NCI-H146 (cell line): ENCODE measurements at regions not wholly inside any gene's neighbourhood (a gene's known extent, or its start where the extent isn't known, plus 50 kb on each side); places are given as distances from the start of the nearest gene placed in this dataset.

ENCODE experiments used
- DNase-seq: peaks from one replicate; lab custom pipeline; 2025; lab: John Stamatoyannopoulos, UW

GRCh38 chr3:64354221-64354620 lies 129.0 kb upstream of the PRICKLE2 start:
- DNase-seq = no peak

- DNase-seq = no peak
Measured at GRCh38 chr3:64353226-64353625, 128.0 kb upstream of the PRICKLE2 start.

DNA sequence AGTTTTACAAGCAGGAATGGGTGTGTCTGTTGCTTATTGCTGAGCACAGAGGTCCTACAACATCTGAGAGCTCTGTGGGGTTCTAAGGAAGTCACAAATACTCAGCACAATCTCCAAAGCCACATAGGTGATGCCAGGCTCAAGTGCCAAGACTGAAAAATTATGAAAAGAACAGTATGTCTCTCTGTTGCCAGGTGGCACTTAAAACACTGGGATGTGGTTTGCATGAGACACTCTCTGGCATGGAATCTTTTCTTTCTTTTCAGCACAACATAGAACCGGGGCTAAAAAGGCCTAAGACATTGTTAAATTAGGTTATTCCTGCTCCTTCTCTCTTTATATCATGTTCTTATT lies 127.3 kb upstream of the PRICKLE2 start:
- no peak for DNase-seq

GRCh38 chr3:64351713-64352638 lies 126.7 kb upstream of the PRICKLE2 start:
- DNase-seq = peak; percentile 18

DNA sequence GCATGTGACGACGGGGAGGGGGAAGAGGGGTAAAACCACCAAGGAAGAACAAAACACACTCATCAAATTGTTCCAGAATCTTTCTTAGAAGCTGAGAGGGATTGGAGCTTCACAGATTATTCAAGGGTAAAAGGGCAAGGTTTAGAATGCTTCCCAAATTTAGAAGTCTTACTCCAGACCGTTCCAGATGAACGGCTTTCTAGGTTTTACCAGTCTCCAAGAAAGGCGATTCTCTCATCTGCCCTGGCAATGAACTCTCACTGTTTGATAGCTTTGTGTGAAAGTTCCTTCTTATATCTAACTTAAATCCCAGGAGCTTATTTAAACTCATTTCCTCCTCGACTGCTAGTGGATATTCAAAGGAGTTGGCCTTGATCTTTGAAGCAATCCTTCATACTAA lies 124.3 kb upstream of the PRICKLE2 start:
- no peak for DNase-seq

DNA sequence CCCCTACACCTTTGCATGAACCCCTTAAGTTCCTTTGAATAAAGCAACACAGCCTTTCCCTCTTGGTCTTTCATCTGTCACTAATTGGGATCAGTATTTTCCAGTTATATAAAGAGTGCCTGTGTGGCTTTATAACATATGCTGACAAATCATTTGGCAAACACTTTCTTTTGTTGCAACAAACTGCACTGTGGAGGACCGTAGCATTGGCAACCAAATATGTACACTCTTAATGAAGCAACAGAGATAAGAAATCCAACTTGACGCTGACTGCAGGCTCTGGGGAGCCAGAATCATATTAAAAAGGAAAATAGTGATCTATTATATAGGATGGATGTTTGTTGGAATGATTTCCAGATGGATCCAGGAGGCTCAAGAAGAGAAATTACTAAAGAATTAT lies 120.1 kb upstream of the PRICKLE2 start:
- DNase-seq = peak; percentile 45

GRCh38 chr3:64344721-64345207 lies 119.5 kb upstream of the PRICKLE2 start:
- peak; percentile 7 for DNase-seq

GRCh38 chr3:64343689-64344430 lies 118.6 kb upstream of the PRICKLE2 start:
- no peak for DNase-seq

- DNase-seq = no peak
Measured at GRCh38 chr3:64342940-64343688, 117.8 kb upstream of the PRICKLE2 start.

DNA sequence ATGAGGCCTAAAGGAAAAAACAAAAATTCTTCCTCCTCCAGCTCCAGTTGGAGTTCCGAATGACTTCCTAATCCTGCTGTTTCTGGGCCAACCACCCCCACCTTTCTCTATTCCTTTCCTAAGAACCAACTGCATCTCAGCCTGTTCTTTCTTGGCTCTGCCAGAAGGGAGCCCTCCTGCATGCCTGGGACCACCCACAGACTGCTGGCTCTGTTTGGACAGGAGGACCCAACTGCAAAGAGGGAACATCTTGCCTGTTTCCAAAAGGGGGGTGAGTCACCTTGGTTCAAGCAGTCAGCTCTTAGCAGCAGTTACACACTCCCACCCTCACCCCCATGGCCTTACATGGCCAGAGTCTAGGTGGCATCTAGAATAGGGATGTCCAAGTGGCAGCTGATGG lies 116.0 kb upstream of the PRICKLE2 start:
- no peak for DNase-seq

GRCh38 chr3:64340641-64341101 lies 115.4 kb upstream of the PRICKLE2 start:
- no peak for DNase-seq

DNA sequence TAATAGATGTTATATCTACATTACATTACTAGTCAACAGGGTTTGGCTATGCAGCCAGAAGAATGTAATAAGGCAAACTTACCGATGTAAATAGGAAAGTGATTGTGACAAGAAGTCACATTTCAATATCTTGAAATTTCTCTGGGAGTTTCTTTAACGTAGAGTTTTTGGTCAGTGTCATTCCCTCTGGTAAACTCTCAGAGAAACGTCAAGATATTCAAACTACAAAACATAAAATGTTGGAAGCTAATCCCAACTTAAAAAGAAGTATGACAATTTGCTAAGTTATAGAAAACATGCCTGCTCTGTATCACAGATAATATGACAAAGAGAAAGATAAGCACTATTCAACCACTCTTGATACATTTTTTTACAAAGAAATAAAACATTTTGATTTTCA lies 111.2 kb upstream of the PRICKLE2 start:
- DNase-seq = no peak

GRCh38 chr3:64332459-64333350 lies 107.4 kb upstream of the PRICKLE2 start:
- no peak for DNase-seq

DNA sequence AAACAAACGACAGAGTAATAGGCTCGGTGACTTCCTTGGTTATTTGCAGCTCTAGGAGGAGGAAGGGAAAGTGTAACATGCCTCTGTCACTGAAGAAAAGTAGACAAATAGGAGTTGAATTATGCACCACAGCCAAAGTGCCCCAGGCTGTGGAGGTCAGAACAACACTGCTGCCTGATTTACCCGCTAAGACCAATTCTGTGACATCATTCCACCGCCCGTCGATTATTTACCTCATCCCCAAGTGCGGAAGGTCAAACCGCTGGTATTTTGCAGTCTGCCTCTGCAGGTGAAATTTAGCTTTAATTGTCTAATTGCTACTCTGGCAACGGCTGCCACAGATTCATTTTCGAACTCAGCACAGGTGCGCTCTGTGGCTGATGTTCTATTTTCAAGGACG lies 106.3 kb upstream of the PRICKLE2 start:
- peak; percentile 90 for DNase-seq

- no peak for DNase-seq
Measured at GRCh38 chr3:64329037-64329436, 103.8 kb upstream of the PRICKLE2 start.

DNA sequence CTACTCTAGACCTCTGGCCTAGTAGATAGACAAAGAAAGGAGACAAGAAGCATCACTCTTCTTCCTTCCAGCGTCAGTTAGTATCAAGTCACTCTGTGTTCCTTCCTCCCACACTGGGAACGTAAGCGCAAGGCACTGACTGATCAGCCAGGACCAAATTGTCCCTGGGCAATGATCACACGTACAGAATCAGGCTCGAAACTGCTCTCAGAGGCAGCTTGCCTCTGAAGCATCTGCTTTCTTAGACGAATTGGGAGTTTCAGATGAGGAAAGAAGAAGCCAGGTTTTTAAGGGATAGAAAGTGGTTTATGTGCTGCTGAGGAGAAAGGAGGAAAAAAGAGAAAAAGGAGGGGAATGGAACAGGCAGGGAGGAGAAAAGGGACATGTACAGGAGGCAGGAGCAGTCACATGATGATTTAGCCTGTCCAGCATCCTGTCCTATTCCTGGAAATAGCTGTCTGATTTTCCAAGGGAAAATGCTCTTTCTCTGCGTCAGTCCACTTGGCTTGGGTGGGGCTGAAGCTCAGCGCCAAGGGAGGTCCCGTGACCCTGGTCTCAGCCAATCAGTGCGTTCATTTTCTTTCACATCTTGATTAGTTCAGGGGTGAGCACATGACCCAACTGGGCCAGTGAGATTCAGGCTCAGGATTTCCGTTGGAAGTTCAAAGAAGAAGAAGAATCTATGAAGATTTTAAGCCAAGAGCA lies 102.0 kb upstream of the PRICKLE2 start:
- DNase-seq = no peak

DNA sequence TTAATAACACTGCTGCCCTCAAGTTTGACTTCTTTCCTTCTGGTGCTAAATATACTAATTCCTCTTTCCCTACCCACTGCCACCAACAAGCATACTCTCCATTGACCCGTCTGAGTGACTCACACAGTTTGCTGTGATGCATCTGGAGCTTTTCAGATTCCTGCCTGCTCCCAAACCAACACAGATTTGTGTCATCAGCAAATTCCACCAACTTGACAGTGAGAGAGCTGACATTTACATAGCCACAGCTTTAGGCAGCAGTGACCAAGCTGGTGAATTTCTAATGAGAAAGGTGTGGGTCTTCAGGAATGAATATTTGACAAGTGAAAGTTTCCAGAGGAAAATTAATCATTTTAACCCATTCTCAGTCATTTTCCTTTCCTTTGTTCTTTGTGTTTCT lies 96.5 kb upstream of the PRICKLE2 start:
- DNase-seq = no peak

DNA sequence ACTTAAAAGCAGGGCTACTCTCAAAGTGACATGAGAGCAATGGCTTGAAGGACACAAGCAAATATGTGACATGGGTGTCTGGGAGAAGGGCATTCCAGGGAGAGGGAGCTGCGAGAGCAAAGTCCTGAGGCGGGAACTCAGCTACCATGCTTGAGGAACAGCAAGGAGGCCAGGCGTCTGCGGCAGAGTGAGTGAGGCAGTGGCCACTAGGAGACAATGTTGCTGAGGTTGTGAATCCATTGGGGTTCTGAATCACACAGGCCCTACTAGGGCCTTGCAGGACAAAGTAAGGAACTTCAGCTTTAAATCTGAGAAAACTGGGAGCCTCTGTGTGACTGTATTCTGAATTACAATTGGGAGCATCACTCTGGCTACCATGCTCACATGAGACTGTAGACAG lies 94.1 kb upstream of the PRICKLE2 start:
- no peak for DNase-seq

DNA sequence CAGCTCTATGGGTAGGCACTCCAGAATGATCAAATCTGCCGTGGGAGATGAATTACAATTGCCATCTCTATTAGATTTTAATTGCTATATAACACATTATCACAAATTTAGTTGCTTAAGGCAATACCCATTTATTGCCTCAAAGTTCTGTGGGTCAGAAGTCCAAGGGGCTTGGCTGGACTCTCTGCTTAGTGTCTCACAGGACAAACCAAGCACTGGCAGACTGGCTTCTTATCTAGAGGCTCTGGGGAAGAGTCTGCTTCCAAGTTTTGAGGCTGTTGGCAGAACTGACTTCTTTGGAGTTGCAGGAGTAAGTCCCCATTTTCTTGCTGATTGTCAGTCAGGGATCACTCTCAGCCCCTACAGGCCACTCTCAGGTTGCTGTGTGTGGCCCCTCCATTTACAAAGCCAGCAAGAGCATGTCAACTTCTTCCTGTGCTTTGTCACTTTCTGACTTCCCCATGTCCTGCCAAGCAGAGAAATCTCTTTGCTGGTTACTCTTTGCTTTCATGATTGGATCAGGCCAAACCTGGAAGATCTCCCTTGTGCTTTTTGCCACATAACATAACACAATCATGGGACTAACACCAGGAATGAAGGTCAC lies 93.5 kb upstream of the PRICKLE2 start:
- no peak for DNase-seq

DNA sequence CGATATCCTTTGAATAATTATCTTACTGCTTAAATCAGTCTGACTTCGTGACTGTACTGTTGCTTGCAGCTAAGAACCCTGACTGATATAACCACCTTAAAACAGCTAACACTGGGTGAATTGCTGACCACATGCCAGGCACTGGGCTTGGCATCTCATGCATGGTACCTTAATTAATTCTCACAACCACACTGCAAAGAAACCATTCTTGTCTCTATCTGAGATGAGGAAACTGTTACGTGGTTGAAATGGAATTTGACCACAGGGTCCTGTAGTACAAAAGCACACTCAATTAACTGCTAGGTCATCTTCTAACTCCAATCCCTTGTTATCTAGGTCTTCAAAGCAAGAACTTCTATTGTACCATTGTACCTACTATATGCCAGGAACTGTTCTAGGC lies 92.7 kb upstream of the PRICKLE2 start:
- no peak for DNase-seq
